ENCODE measurements at regions not wholly inside any gene's neighbourhood (a gene's known extent, or its start where the extent isn't known, plus 50 kb on each side); places are given as distances from the start of the nearest gene placed in this dataset.

- Histone ChIP-seq H3K36me3 (no peaks in the 10 kb centered on the region), H3K27ac (no peak overlapping the region), H3K4me1 (replicated peaks) (no peaks in the 10 kb centered on the region), H3K4me3 (no peak overlapping the region), H3K27me3 (replicated peaks; ENCODE audit: insufficient read depth) (no peaks in the 10 kb centered on the region), H3K9me3 (no peaks in the 10 kb centered on the region)
- TF ChIP-seq POLR2A (IDR thresholded peaks at IDR 0.05), result no peak
- TF ChIP-seq POLR2AphosphoS5 (IDR thresholded peaks at IDR 0.05), result no peak
- TF ChIP-seq CTCF (IDR thresholded peaks at IDR 0.05), result no peak
- WGBS, result 71% methylated on average over 2 of the region's 2 CpGs
- DNase-seq (ENCODE audit: low spot score), result no peak
- intact Hi-C loops (cut with DNase I), result no loop called here
Observed at GRCh38 chrY:21242793-21243192, 268.3 kb upstream of the RBMY1B start.

GRCh38 chrY:21246780-21247179 lies 264.4 kb upstream of the RBMY1B start:
- no peak overlapping the region for H3K4me3 ChIP-seq
- H3K36me3 ChIP-seq, result no peaks in the 10 kb centered on the region
- no peak overlapping the region for H3K27ac ChIP-seq
- TF ChIP-seq POLR2AphosphoS5 (IDR thresholded peaks at IDR 0.05) (no peak), CTCF (IDR thresholded peaks at IDR 0.05) (no peak), POLR2A (IDR thresholded peaks at IDR 0.05) (no peak)
- H3K4me1 ChIP-seq (replicated peaks), result no peaks in the 10 kb centered on the region
- no peaks in the 10 kb centered on the region for H3K9me3 ChIP-seq
- intact Hi-C loops (cut with DNase I), result no loop called here
- no peaks in the 10 kb centered on the region for H3K27me3 ChIP-seq (replicated peaks; ENCODE audit: insufficient read depth)
- 57% methylated on average over 5 of the region's 5 CpGs for WGBS
- no peak for DNase-seq (ENCODE audit: low spot score)

- DNase-seq (ENCODE audit: low spot score), result no peak
- intact Hi-C loops (cut with DNase I), result no loop called here
- H3K36me3 ChIP-seq, result no peaks in the 10 kb centered on the region
- TF ChIP-seq CTCF (IDR thresholded peaks at IDR 0.05), result no peak
- no peak for TF ChIP-seq POLR2A (IDR thresholded peaks at IDR 0.05)
- TF ChIP-seq POLR2AphosphoS5 (IDR thresholded peaks at IDR 0.05), result no peak
- no peak overlapping the region for H3K27ac ChIP-seq
- WGBS, result 62% methylated on average over 4 of the region's 5 CpGs
- no peak overlapping the region for H3K4me3 ChIP-seq
- no peaks in the 10 kb centered on the region for H3K9me3 ChIP-seq
- no peaks in the 10 kb centered on the region for H3K27me3 ChIP-seq (replicated peaks; ENCODE audit: insufficient read depth)
- H3K4me1 ChIP-seq (replicated peaks), result no peaks in the 10 kb centered on the region
Observed at GRCh38 chrY:21248591-21248990, 262.5 kb upstream of the RBMY1B start.

- Histone ChIP-seq H3K27me3 (replicated peaks; ENCODE audit: insufficient read depth) (no peaks in the 10 kb centered on the region), H3K9me3 (no peaks in the 10 kb centered on the region), H3K4me3 (no peak overlapping the region), H3K27ac (no peak overlapping the region), H3K4me1 (replicated peaks) (no peaks in the 10 kb centered on the region), H3K36me3 (no peaks in the 10 kb centered on the region)
- TF ChIP-seq POLR2A (IDR thresholded peaks at IDR 0.05) (no peak), CTCF (IDR thresholded peaks at IDR 0.05) (no peak), POLR2AphosphoS5 (IDR thresholded peaks at IDR 0.05) (no peak)
- no peak for DNase-seq (ENCODE audit: low spot score)
- WGBS, result 54% methylated on average over 2 of the region's 2 CpGs
- intact Hi-C loops (cut with DNase I), result no loop called here
Observed at GRCh38 chrY:21253455-21254248, 257.5 kb upstream of the RBMY1B start.

GRCh38 chrY:21254476-21254875 lies 256.7 kb upstream of the RBMY1B start:
- WGBS, result 48% methylated on average over 2 of the region's 2 CpGs
- H3K4me1 ChIP-seq (replicated peaks), result no peaks in the 10 kb centered on the region
- intact Hi-C loops (cut with DNase I), result no loop called here
- no peaks in the 10 kb centered on the region for H3K27me3 ChIP-seq (replicated peaks; ENCODE audit: insufficient read depth)
- TF ChIP-seq POLR2A (IDR thresholded peaks at IDR 0.05) (no peak), CTCF (IDR thresholded peaks at IDR 0.05) (no peak), POLR2AphosphoS5 (IDR thresholded peaks at IDR 0.05) (no peak)
- H3K36me3 ChIP-seq, result no peaks in the 10 kb centered on the region
- no peaks in the 10 kb centered on the region for H3K9me3 ChIP-seq
- no peak overlapping the region for H3K27ac ChIP-seq
- no peak for DNase-seq (ENCODE audit: low spot score)
- H3K4me3 ChIP-seq, result no peak overlapping the region

Data from prostate gland (tissue), 2 donors.